Skeletal muscle tissue (tissue), 3 donors: ENCODE measurements at regions not wholly inside any gene's neighbourhood (a gene's known extent, or its start where the extent isn't known, plus 50 kb on each side); places are given as distances from the start of the nearest gene placed in this dataset.

ENCODE experiments used
- H3K27ac ChIP-seq: one replicate; pipeline ENCODE4 v1.7.0; 2013; ENCODE audit warnings: mild to moderate bottlenecking, low read depth, low read length, inconsistent platforms
- H3K27me3 ChIP-seq, 3 donors: one replicate each; pipeline ENCODE4 v1.7.0; 2013; ENCODE audit warnings: low read length in 3 of 3; ENCODE audit not compliant: control insufficient read depth in 3 of 3, insufficient read depth in 3 of 3
- H3K36me3 ChIP-seq, 3 donors: one replicate each; pipeline ENCODE4 v1.7.0; 2013; ENCODE audit warnings: low read length in 3 of 3; ENCODE audit not compliant: control insufficient read depth in 3 of 3, insufficient read depth in 3 of 3
- H3K4me1 ChIP-seq, 3 donors: one replicate each; pipeline ENCODE4 v1.7.0; 2013; ENCODE audit warnings: low read length in 3 of 3, mild to moderate bottlenecking in 3 of 3; ENCODE audit not compliant: control insufficient read depth in 3 of 3, insufficient read depth in 3 of 3
- H3K4me3 ChIP-seq, 3 donors: one replicate each; pipeline ENCODE4 v1.7.0; 2013; ENCODE audit warnings: low read length in 3 of 3
- H3K9ac ChIP-seq, 3 donors: one replicate each; pipeline ENCODE4 v1.7.0; 2013; ENCODE audit warnings: low read length in 3 of 3, mild to moderate bottlenecking in 3 of 3, moderate library complexity in 2 of 3, low read depth in 1 of 3
- H3K9me3 ChIP-seq, 3 donors: one replicate each; pipeline ENCODE4 v1.7.0; 2013; ENCODE audit warnings: low read length in 3 of 3; ENCODE audit not compliant: control insufficient read depth in 3 of 3
- donor health status: Osteomylitis.

GRCh38 chr14:104505085-104506074 lies 74.2 kb upstream of the C14orf180 start:
- H3K9ac ChIP-seq: no peak overlapping the region
- no peak overlapping the region for H3K27ac ChIP-seq
- H3K36me3 ChIP-seq: no peaks in the 10 kb centered on the region
- H3K9me3 ChIP-seq: peaks cover 7 to 11% (median 8%) of the 10 kb centered on the region in 3 donors
- no peak overlapping the region for H3K4me3 ChIP-seq
- no peaks in the 10 kb centered on the region for H3K4me1 ChIP-seq
- H3K27me3 ChIP-seq: peaks cover 7 to 40% (median 31%) of the 10 kb centered on the region in 3 donors

- no peaks in the 10 kb centered on the region for H3K36me3 ChIP-seq
- H3K4me1 ChIP-seq: peaks cover 0 to 4% (median 0%) of the 10 kb centered on the region in 3 donors
- H3K9me3 ChIP-seq: peaks cover 4 to 8% (median 5%) of the 10 kb centered on the region in 3 donors
- H3K27ac ChIP-seq: no peak overlapping the region
- peaks cover 7 to 36% (median 31%) of the 10 kb centered on the region in 3 donors for H3K27me3 ChIP-seq
- no peak overlapping the region for H3K4me3 ChIP-seq
- H3K9ac ChIP-seq: no peak overlapping the region
These were observed 72.9 kb upstream of the C14orf180 start for GRCh38 chr14:104506461-104507253.

GRCh38 chr14:104507443-104507842 lies 72.1 kb upstream of the C14orf180 start:
- peaks cover under 1 to 4% (median 3%) of the 10 kb centered on the region in 3 donors for H3K9me3 ChIP-seq
- peaks cover 0 to 4% (median 0%) of the 10 kb centered on the region in 3 donors for H3K4me1 ChIP-seq
- no peaks in the 10 kb centered on the region for H3K36me3 ChIP-seq
- no peak overlapping the region for H3K27ac ChIP-seq
- no peak overlapping the region for H3K9ac ChIP-seq
- no peak overlapping the region for H3K4me3 ChIP-seq
- H3K27me3 ChIP-seq: peaks cover 10 to 41% (median 35%) of the 10 kb centered on the region in 3 donors

DNA sequence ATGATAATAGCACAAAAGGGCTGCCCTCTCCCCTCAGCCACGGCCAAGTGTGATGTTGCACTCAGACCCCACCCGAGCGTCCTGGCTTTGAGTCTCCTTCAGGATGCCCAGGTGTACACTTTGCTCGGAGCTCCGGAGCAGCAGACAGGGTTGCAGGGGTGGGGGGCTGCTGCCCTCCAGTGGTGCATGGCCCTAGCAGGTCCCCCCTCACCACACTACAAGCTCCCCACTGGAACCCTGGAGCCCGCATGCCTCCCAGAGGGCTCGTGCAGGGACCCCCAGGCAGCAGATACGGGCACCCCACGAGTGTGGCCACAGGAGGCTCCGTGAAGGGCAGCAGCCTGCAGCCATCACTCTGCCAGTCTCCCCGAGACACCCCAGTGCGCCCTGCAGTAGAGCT lies 69.9 kb upstream of the C14orf180 start:
- Histone ChIP-seq H3K36me3 (no peaks in the 10 kb centered on the region), H3K27me3 (peaks cover 24 to 57% (median 49%) of the 10 kb centered on the region in 3 donors), H3K4me3 (no peak overlapping the region), H3K9me3 (peaks cover 0 to 4% (median 0%) of the 10 kb centered on the region in 3 donors), H3K4me1 (peaks cover 0 to 4% (median 0%) of the 10 kb centered on the region in 3 donors), H3K27ac (no peak overlapping the region), H3K9ac (no peak overlapping the region)

DNA sequence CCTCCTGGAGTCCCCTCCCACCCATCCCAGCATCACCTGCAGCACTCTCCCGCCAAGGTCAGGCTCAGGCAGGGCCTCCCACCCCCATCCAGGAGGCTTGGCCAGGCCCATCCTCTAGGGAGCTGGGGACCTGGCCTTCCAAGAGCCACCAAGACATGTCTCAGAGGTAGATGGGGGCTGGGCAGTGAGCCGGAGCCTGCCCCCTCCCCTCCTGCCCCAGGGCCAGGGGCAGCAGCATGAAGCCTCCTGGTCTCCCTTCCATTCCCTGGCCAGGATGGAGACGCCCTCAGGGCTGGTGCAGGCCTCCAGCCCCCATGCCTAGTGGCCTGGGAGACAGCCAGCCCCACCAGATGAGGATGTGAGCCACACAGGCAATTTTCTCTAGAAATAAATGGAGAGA lies 69.3 kb upstream of the C14orf180 start:
- Histone ChIP-seq H3K4me3 (no peak overlapping the region), H3K27ac (no peak overlapping the region), H3K4me1 (peaks cover 0 to 4% (median 0%) of the 10 kb centered on the region in 3 donors), H3K9me3 (peaks cover 0 to 4% (median 0%) of the 10 kb centered on the region in 3 donors), H3K27me3 (peaks cover 24 to 58% (median 49%) of the 10 kb centered on the region in 3 donors), H3K9ac (no peak overlapping the region), H3K36me3 (no peaks in the 10 kb centered on the region)

GRCh38 chr14:104510794-104511611 lies 68.6 kb upstream of the C14orf180 start:
- Histone ChIP-seq H3K36me3 (no peaks in the 10 kb centered on the region), H3K4me3 (no peak overlapping the region), H3K27me3 (peaks cover 24 to 56% (median 53%) of the 10 kb centered on the region in 3 donors), H3K9me3 (peaks cover 0 to 4% (median 0%) of the 10 kb centered on the region in 3 donors), H3K27ac (no peak overlapping the region), H3K9ac (no peak overlapping the region), H3K4me1 (peaks cover 0 to 4% (median 0%) of the 10 kb centered on the region in 3 donors)

- Histone ChIP-seq H3K4me1 (peaks cover 0 to 4% (median 0%) of the 10 kb centered on the region in 3 donors), H3K27ac (no peak overlapping the region), H3K36me3 (no peaks in the 10 kb centered on the region), H3K9me3 (peaks cover 0 to 11% (median 0%) of the 10 kb centered on the region in 3 donors), H3K27me3 (peaks cover 23 to 57% (median 52%) of the 10 kb centered on the region in 3 donors), H3K4me3 (no peak overlapping the region), H3K9ac (no peak overlapping the region)
These were observed 67.5 kb upstream of the C14orf180 start for GRCh38 chr14:104512061-104512460.

- Histone ChIP-seq H3K4me1 (peaks cover 0 to 4% (median 0%) of the 10 kb centered on the region in 3 donors), H3K9me3 (peaks cover 0 to 14% (median 5%) of the 10 kb centered on the region in 3 donors), H3K9ac (no peak overlapping the region), H3K27me3 (peaks cover 17 to 56% (median 46%) of the 10 kb centered on the region in 3 donors), H3K36me3 (no peaks in the 10 kb centered on the region), H3K4me3 (no peak overlapping the region), H3K27ac (no peak overlapping the region)
These were observed 66.6 kb upstream of the C14orf180 start for GRCh38 chr14:104512771-104513640.
